Ishikawa (cell line): ENCODE measurements at regions not wholly inside any gene's neighbourhood (a gene's known extent, or its start where the extent isn't known, plus 50 kb on each side); places are given as distances from the start of the nearest gene placed in this dataset.

Experiments
- CEBPB ChIP-seq: IDR thresholded peaks from 2 replicates; pipeline ENCODE4 v1.6.1; 2012
- EGR1 ChIP-seq: IDR thresholded peaks from 2 replicates; pipeline ENCODE4 v1.6.1; 2012
- NFIC ChIP-seq: IDR thresholded peaks from 2 replicates; pipeline ENCODE4 v1.6.1; 2012
- RAD21 ChIP-seq: IDR thresholded peaks from 2 replicates; pipeline ENCODE4 v1.6.1; 2012; ENCODE audit warnings: low read depth
- REST ChIP-seq: IDR thresholded peaks from 2 replicates; pipeline ENCODE4 v1.6.1; 2012; ENCODE audit warnings: low read depth, mild to moderate bottlenecking
- TAF1 ChIP-seq: IDR thresholded peaks from 2 replicates; pipeline ENCODE4 v1.6.1; 2012; ENCODE audit warnings: low read depth, mild to moderate bottlenecking
- USF1 ChIP-seq: IDR thresholded peaks from 2 replicates; pipeline ENCODE4 v1.6.1; 2012
- TF ChIP-seq, protein P1 (sequence below): IDR thresholded peaks from 2 replicates; pipeline ENCODE4 v1.6.1; 2012

- no peak for TF ChIP-seq EGR1
- TF ChIP-seq NFIC = no peak
- no peak for TF ChIP-seq REST
- no peak for TF ChIP-seq RAD21
- no peak for TF ChIP-seq CEBPB
- TF ChIP-seq, protein P1, sequence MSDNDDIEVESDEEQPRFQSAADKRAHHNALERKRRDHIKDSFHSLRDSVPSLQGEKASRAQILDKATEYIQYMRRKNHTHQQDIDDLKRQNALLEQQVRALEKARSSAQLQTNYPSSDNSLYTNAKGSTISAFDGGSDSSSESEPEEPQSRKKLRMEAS = no peak
- no peak for TF ChIP-seq TAF1
- TF ChIP-seq USF1 = no peak
Observed at GRCh38 chr6:105649192-105649591, 246.3 kb upstream of the PREP start.
